Activated CD4-positive, alpha-beta memory T cell treated with anti-CD3 and anti-CD28 coated beads for 36 hours (primary cell): ENCODE measurements at regions not wholly inside any gene's neighbourhood (a gene's known extent, or its start where the extent isn't known, plus 50 kb on each side); places are given as distances from the start of the nearest gene placed in this dataset.
"Not testable (repeated sequence)": the region's sequence is repeated elsewhere in the genome, so short reads cannot be mapped to it uniquely, and the experiment has no call there.

Experiments
- CTCF ChIA-PET: fragments of 350-600 bp; sonication (Branson Sonifier 250); formaldehyde crosslinking; loops from one replicate; lab custom pipeline; 2021; ENCODE audit warnings: antibody characterized with exemption, inconsistent platforms; lab: Charles Lee
- POLR2A ChIA-PET: fragments of 350-600 bp; sonication (Branson Sonifier 250); formaldehyde crosslinking; loops from one replicate; lab custom pipeline; 2021; ENCODE audit warnings: antibody characterized with exemption; lab: Charles Lee
- DNase-seq: peaks from one replicate; pipeline ENCODE4 v3.0.0-alpha.2; 2020
- H3K27ac Mint-ChIP-seq: one replicate; pipeline ENCODE4 v1.8.0; 2021; ENCODE audit warnings: mixed read lengths
- H3K27me3 Mint-ChIP-seq: one replicate; pipeline ENCODE4 v1.8.0; 2021; ENCODE audit warnings: mixed read lengths
- H3K36me3 Mint-ChIP-seq: one replicate; pipeline ENCODE4 v1.8.0; 2021; ENCODE audit warnings: mixed read lengths
- H3K4me1 Mint-ChIP-seq: one replicate; pipeline ENCODE4 v1.8.0; 2021; ENCODE audit warnings: low read depth, mixed read lengths
- H3K4me3 Mint-ChIP-seq: one replicate; pipeline ENCODE4 v1.8.0; 2021; ENCODE audit warnings: mild to moderate bottlenecking, mixed read lengths
- H3K9me3 Mint-ChIP-seq: one replicate; pipeline ENCODE4 v1.8.0; 2021; ENCODE audit warnings: mixed read lengths
- intact Hi-C: fragments of 100-400 bp; cut with micrococcal nuclease; formaldehyde crosslinking; loops from one replicate; pipeline ENCODE4 v1.15.1; 2023

DNA sequence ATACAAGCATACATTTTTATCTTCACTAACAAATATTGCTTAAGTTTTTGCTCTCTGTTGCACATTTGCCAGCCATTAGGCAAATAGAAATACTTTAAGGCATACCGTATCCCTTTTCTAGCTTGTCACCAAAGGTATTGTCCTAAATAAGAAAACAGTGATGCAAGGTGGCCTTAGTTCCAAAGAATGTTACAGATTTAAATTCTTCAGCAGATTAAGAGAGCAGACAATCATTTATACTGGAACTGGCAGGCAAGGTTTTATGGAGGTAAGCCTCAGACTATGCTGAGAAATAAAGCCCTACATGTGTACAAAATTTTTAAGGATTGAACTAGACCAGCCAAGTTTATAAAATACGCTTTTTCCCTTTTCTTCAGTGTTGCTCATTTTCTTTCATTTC lies 247.8 kb downstream of the IZUMO3 start:
- Mint-ChIP-seq H3K27me3 (no peaks in the 10 kb centered on the region), H3K4me3 (no peak overlapping the region), H3K27ac (no peak overlapping the region), H3K9me3 (peaks cover 19% of the 10 kb centered on the region), H3K36me3 (no peaks in the 10 kb centered on the region), H3K4me1 (no peaks in the 10 kb centered on the region)
- POLR2A ChIA-PET: no interaction called here
- intact Hi-C loops: no loop called here
- CTCF ChIA-PET: no interaction called here
- no peak for DNase-seq

DNA sequence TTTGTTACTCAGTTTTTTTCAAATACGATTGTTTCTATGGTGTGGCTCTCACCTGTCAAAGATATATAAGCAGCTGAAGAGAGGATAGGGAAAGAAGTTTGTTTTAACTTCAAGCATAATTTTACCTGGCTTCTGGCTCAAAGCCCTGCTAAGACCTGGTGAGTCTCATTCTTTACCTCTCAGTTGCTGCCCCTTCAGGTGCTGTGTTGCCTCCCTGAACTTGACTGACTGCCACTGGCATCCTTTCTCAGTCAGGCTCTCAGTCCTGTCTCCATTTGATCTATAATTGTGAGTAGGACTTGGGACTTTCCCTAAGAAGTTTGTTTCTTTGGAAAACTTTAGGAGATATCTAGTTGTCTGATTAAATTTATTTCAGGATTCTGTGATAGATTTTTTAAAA lies 249.6 kb downstream of the IZUMO3 start:
- ChIA-PET CTCF (no interaction called here), POLR2A (no interaction called here)
- intact Hi-C loops: no loop called here
- Mint-ChIP-seq H3K4me1 (no peaks in the 10 kb centered on the region), H3K36me3 (no peaks in the 10 kb centered on the region), H3K27ac (no peak overlapping the region), H3K27me3 (no peaks in the 10 kb centered on the region), H3K9me3 (peaks cover 26% of the 10 kb centered on the region), H3K4me3 (no peak overlapping the region)
- no peak for DNase-seq

DNA sequence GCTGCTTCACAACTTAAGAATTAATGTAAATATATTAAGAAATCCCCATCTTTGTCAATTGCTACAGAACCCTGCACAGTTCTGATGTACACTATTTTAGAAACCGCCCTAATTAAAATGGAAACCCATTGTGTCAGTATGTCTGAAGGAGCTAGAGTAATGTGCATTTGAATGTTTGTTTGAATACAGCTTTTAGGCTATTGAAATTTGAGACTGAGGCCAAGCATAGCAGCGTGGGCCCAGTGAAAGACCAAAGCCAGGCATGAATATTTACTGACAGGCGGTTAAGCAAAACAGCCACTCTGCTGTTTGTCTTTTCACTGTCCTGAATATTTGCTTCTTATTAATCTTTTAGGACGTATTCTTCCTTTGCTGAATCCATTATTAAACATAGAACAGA lies 252.3 kb downstream of the IZUMO3 start:
- Mint-ChIP-seq H3K27me3 (no peaks in the 10 kb centered on the region), H3K4me1 (no peaks in the 10 kb centered on the region), H3K4me3 (no peak overlapping the region), H3K36me3 (no peaks in the 10 kb centered on the region), H3K9me3 (peaks cover 32% of the 10 kb centered on the region), H3K27ac (no peak overlapping the region)
- ChIA-PET CTCF (interaction anchor here (0.6 kb wide), 1 partner anchor 1467 kb away, joined by 3 read pairs; no protein-coding TSS in a partner anchor), POLR2A (no interaction called here)
- intact Hi-C loops: no loop called here
- DNase-seq: no peak

DNA sequence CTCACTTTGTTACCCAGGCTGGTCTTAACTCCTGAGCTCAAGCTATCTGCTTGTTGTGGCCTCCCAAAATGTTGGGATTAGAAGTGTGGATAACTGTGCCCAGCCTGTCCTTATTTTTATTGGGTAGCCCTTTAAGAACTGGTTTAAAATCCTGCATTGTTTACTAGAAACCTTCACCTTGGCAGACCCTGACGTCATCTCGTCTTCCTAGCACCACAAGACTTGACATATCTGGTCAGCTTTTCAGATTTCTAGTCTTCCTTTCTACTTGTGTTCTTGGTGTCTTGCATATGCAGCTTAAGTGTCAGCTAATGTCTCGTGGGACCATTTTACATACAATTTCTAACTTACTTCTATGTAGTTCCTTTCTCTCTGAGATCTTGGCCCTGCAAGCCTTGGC lies 258.9 kb downstream of the IZUMO3 start:
- intact Hi-C loops: no loop called here
- no peaks in the 10 kb centered on the region for H3K4me1 Mint-ChIP-seq
- ChIA-PET CTCF (no interaction called here), POLR2A (no interaction called here)
- H3K27me3 Mint-ChIP-seq: no peaks in the 10 kb centered on the region
- H3K9me3 Mint-ChIP-seq: peaks cover 35% of the 10 kb centered on the region
- H3K4me3 Mint-ChIP-seq: no peak overlapping the region
- no peak for DNase-seq
- no peak overlapping the region for H3K27ac Mint-ChIP-seq
- H3K36me3 Mint-ChIP-seq: no peaks in the 10 kb centered on the region

DNA sequence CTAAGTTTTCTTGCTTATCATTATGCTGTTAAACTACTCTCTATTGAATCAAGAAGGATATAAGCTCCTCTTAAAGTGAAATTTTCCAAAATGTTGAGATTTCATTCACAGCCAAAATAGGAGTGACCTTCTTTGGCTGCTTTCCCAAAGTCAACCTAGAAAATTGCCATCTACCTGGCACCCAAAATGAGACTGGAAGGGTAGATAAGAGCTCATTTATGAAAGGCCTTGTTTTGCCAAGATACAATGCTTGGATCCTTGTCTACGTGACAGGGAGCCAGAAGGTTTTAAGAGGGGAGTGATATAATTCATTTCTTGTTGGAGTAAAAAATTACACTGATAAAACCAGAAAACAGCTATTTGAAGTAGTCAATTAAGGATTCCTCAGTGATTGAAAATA lies 287.1 kb downstream of the IZUMO3 start:
- no peaks in the 10 kb centered on the region for H3K36me3 Mint-ChIP-seq
- ChIA-PET POLR2A (no interaction called here), CTCF (no interaction called here)
- H3K4me3 Mint-ChIP-seq: no peak overlapping the region
- intact Hi-C loops: no loop called here
- peaks cover 16% of the 10 kb centered on the region for H3K9me3 Mint-ChIP-seq
- no peak overlapping the region for H3K27ac Mint-ChIP-seq
- H3K4me1 Mint-ChIP-seq: no peaks in the 10 kb centered on the region
- no peak for DNase-seq
- H3K27me3 Mint-ChIP-seq: no peaks in the 10 kb centered on the region

DNA sequence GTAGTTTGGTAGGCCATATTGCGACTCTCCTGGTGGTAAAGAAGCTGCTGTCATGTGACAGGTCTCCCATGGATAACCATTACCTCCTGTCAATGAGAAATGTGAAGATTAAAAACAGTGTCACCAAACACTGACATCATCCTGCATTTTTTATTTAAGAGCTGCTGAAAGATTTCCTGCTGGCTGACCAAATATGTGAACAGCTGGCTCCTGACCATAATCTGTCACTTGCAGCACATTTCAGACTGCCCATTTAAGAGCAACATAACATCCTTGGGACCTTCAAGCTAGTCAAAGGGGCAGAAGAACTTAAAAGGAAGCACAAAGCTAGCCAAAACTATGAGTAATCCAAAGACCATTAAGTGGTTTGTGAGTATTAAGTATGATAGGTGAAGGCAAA lies 288.0 kb downstream of the IZUMO3 start:
- no peak for DNase-seq

DNA sequence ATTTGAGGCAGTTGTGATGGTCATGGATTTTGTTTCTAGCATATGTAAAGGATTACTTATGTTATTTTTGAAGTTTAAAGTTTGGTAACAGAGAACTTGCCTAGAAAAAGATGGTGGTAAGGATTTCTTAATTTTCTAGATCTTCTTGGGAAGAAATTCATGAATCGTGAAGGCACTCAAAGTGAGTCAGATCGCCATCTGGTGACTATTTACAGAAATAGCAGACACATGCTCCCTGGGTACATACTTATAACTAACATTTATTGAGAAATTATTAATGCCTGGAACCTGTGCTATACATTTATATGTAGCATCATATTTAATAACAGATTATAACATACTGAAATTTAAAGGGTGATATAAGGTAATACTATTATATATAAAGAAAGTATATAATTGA lies 299.7 kb downstream of the IZUMO3 start:
- Mint-ChIP-seq H3K27ac (no peak overlapping the region), H3K9me3 (peaks cover 22% of the 10 kb centered on the region)
- POLR2A ChIA-PET: no interaction called here

More for the DNA sequence above, 288.0 kb downstream of the IZUMO3 start:
- intact Hi-C loops: no loop called here
- no peak overlapping the region for H3K4me3 Mint-ChIP-seq
- H3K9me3 Mint-ChIP-seq: peaks cover 19% of the 10 kb centered on the region
- H3K36me3 Mint-ChIP-seq: no peaks in the 10 kb centered on the region
- CTCF ChIA-PET: no interaction called here
- no peaks in the 10 kb centered on the region for H3K27me3 Mint-ChIP-seq
- H3K27ac Mint-ChIP-seq: no peak overlapping the region
- POLR2A ChIA-PET: no interaction called here
- H3K4me1 Mint-ChIP-seq: no peaks in the 10 kb centered on the region

DNA sequence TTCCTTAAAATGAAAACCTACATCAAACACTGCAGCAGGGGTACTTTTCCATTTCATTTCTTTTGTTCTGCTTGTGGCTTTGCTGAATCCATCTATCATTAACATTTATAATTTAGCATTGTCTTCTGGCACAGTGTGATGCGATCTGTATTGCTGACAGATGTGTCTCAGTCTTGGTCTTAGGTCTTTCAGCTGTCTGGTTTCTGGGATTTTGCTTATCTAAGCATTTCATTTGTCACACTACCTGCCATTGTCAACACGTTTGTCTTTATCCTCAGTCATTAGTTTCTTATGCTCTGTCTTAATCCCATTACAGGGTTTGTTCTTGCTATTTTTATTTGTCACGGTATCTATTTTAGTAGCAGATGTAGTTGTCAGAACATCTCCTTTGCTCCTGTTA lies 303.1 kb downstream of the IZUMO3 start:
- peaks cover 24% of the 10 kb centered on the region for H3K9me3 Mint-ChIP-seq
- CTCF ChIA-PET: no interaction called here

More for the DNA sequence above, 299.7 kb downstream of the IZUMO3 start:
- CTCF ChIA-PET: no interaction called here
- H3K27me3 Mint-ChIP-seq: no peaks in the 10 kb centered on the region
- H3K36me3 Mint-ChIP-seq: no peaks in the 10 kb centered on the region
- H3K4me1 Mint-ChIP-seq: no peaks in the 10 kb centered on the region
- DNase-seq: no peak
- intact Hi-C loops: no loop called here
- H3K4me3 Mint-ChIP-seq: no peak overlapping the region

DNA sequence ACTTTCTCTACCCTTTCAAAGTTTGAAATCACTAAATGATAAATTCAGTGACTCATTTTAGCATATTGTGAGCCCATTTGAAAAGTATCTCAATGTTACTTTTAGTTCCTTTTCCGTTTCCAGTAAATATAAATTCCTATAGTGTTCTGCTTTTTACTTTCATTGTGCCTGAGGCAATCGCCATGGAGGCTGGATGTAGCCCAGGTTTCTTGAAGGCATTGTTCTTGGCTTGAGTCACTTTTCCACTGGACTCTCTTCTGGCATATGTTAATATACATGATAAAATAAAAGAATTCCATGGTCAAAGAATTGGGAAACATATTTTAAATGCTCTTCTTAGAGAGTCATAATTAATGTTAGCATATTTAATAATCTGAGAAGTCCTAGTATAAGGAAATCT lies 327.0 kb downstream of the IZUMO3 start:
- Mint-ChIP-seq H3K36me3 (no peaks in the 10 kb centered on the region), H3K4me1 (no peaks in the 10 kb centered on the region), H3K9me3 (peaks cover 10% of the 10 kb centered on the region)

More for the DNA sequence above, 303.1 kb downstream of the IZUMO3 start:
- no peak overlapping the region for H3K4me3 Mint-ChIP-seq
- H3K27me3 Mint-ChIP-seq: no peaks in the 10 kb centered on the region
- POLR2A ChIA-PET: no interaction called here
- intact Hi-C loops: no loop called here
- H3K36me3 Mint-ChIP-seq: no peaks in the 10 kb centered on the region
- no peak for DNase-seq
- no peaks in the 10 kb centered on the region for H3K4me1 Mint-ChIP-seq
- H3K27ac Mint-ChIP-seq: no peak overlapping the region

DNA sequence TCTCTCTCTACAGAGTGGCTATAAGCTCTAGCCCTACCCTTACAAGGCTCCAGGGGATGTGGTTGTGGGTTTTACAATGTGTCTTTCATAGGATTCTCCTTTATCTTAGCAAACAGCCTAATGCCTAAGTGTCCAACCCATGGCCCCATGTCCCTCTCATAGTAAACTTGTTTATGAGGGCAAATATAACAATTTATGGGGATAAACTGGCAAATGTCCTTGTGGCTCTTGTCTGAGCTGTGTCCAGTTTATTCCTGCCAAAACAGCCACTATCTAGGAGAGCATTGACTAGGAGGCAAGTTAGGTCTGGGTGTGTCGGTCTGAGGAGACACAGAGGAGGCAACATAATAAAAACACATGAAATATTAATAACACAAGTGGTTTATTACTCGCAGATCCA lies 335.1 kb downstream of the IZUMO3 start:
- DNase-seq: no peak
- H3K27me3 Mint-ChIP-seq: no peaks in the 10 kb centered on the region
- H3K4me3 Mint-ChIP-seq: no peak overlapping the region
- H3K9me3 Mint-ChIP-seq: peaks cover 25% of the 10 kb centered on the region
- CTCF ChIA-PET: no interaction called here
- H3K4me1 Mint-ChIP-seq: no peaks in the 10 kb centered on the region
- POLR2A ChIA-PET: no interaction called here
- intact Hi-C loops: no loop called here
- H3K36me3 Mint-ChIP-seq: no peaks in the 10 kb centered on the region
- no peak overlapping the region for H3K27ac Mint-ChIP-seq

More for the DNA sequence above, 327.0 kb downstream of the IZUMO3 start:
- POLR2A ChIA-PET: no interaction called here
- Mint-ChIP-seq H3K27me3 (no peaks in the 10 kb centered on the region), H3K4me3 (no peak overlapping the region), H3K27ac (no peak overlapping the region)
- no peak for DNase-seq
- intact Hi-C loops: no loop called here
- CTCF ChIA-PET: no interaction called here

DNA sequence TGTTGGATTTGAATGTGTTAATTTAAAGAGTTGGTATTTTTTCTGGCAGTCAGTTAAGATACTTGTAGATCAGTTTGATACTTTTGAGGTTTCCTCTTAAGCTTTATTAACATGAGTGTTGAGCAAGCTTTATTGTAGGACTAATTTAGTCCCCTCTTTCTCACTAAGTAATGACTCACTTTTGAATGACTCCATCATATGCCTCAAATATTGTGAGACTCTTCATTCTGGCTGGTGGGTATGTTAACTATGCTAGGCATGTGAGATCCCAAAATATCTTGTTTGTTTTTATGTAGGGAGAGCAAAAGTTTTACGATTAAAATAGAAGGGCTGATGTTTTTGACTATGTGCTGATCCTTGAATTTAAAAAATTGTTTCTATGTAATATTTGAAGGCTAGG lies 355.7 kb downstream of the IZUMO3 start:
- Mint-ChIP-seq H3K4me3 (no peak overlapping the region), H3K27ac (no peak overlapping the region), H3K36me3 (no peaks in the 10 kb centered on the region), H3K9me3 (peaks cover 40% of the 10 kb centered on the region), H3K4me1 (no peaks in the 10 kb centered on the region), H3K27me3 (no peaks in the 10 kb centered on the region)
- no peak for DNase-seq
- intact Hi-C loops: no loop called here
- ChIA-PET POLR2A (no interaction called here), CTCF (no interaction called here)

DNA sequence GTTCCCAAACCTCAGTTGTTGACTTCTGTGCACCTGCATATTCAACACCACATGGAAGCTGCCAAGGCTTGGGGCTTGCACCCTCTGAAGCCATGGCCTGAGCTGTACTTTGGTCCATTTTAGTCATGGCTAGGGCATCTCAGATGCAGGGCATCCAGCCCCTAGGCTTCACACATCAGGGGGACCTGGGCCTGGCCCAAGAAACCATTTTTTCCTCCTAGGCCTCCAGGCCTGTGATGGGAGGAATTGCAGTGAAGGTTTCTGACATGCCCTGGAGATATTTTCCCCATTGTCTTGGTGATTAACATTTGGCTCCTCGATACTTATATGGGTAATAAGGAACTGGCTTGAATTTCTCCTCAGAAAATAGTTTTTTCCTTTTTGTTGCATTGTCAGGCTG lies 354.5 kb upstream of the ELAVL2 start:
- H3K36me3 Mint-ChIP-seq, CTCF ChIA-PET, DNase-seq, H3K4me3 Mint-ChIP-seq, H3K27me3 Mint-ChIP-seq, H3K27ac Mint-ChIP-seq, POLR2A ChIA-PET, intact Hi-C loops, H3K4me1 Mint-ChIP-seq: not testable (repeated sequence)
- peaks cover 61% of the 10 kb centered on the region for H3K9me3 Mint-ChIP-seq

DNA sequence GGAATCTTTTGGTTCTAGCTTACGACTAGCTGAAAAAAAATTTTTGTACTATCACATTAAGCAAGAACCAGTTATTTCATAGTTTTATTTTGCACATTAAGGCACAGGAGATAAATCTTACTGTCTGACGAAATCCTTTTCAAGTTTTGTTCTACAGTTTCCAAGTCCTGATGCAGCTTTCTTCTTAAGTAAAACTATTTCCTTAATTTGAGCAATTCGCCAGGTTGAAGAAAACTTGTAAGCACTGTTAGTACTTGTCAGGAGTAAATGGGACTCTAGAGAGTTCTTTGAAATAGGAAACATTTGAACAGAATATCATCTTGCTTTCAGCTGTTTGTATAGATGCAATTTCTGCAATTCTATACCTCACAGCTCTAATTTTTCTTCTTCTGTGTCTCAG lies 318.8 kb upstream of the ELAVL2 start:
- H3K4me3 Mint-ChIP-seq: no peak overlapping the region

More for the DNA sequence above, 318.8 kb upstream of the ELAVL2 start:
- no peak overlapping the region for H3K27ac Mint-ChIP-seq
- no peaks in the 10 kb centered on the region for H3K36me3 Mint-ChIP-seq
- DNase-seq: no peak
- H3K4me1 Mint-ChIP-seq: no peaks in the 10 kb centered on the region
- peaks cover 13% of the 10 kb centered on the region for H3K9me3 Mint-ChIP-seq
- ChIA-PET POLR2A (no interaction called here), CTCF (no interaction called here)
- no peaks in the 10 kb centered on the region for H3K27me3 Mint-ChIP-seq
- intact Hi-C loops: no loop called here
